Endothelial cell (in vitro differentiated cells): ENCODE measurements at regions not wholly inside any gene's neighbourhood (a gene's known extent, or its start where the extent isn't known, plus 50 kb on each side); places are given as distances from the start of the nearest gene placed in this dataset.

Experiments
- DNase-seq: peaks from one replicate; pipeline ENCODE4 v3.0.0; 2021; ENCODE audit warnings: low spot score
- H3K27ac Mint-ChIP-seq: one replicate; pipeline ENCODE4 v1.8.0; 2021; ENCODE audit warnings: mixed read lengths, inconsistent platforms; ENCODE audit not compliant: unreplicated experiment
- H3K27me3 Mint-ChIP-seq: one replicate; pipeline ENCODE4 v1.8.0; 2021; ENCODE audit warnings: mild to moderate bottlenecking, moderate library complexity, mixed read lengths, inconsistent platforms; ENCODE audit not compliant: unreplicated experiment
- H3K36me3 Mint-ChIP-seq: one replicate; pipeline ENCODE4 v1.8.0; 2021; ENCODE audit warnings: mild to moderate bottlenecking, low read depth, mixed read lengths, inconsistent platforms; ENCODE audit not compliant: unreplicated experiment
- H3K4me1 Mint-ChIP-seq: one replicate; pipeline ENCODE4 v1.8.0; 2021; ENCODE audit warnings: mild to moderate bottlenecking, mixed read lengths, inconsistent platforms; ENCODE audit not compliant: unreplicated experiment
- H3K4me3 Mint-ChIP-seq: one replicate; pipeline ENCODE4 v1.8.0; 2021; ENCODE audit warnings: mild to moderate bottlenecking, mixed read lengths, inconsistent platforms; ENCODE audit not compliant: unreplicated experiment
- H3K9me3 Mint-ChIP-seq: one replicate; pipeline ENCODE4 v1.8.0; 2021; ENCODE audit warnings: mixed read lengths, inconsistent platforms; ENCODE audit not compliant: unreplicated experiment
- CTCF ChIP-seq: fragments of 200-600 bp; sonication (generic); IDR thresholded peaks from one replicate; pipeline ENCODE4 v1.5.0; 2021; ENCODE audit warnings: antibody characterized with exemption; ENCODE audit not compliant: unreplicated experiment

GRCh38 chrX:121114691-121115090 lies 67.3 kb downstream of the GLUD2 start:
- Mint-ChIP-seq H3K9me3 (no peaks in the 10 kb centered on the region), H3K4me1 (no peaks in the 10 kb centered on the region), H3K4me3 (no peak overlapping the region), H3K27ac (no peak overlapping the region), H3K27me3 (no peaks in the 10 kb centered on the region), H3K36me3 (no peaks in the 10 kb centered on the region)
- no peak for TF ChIP-seq CTCF
- no peak for DNase-seq

- Mint-ChIP-seq H3K27ac (no peak overlapping the region), H3K9me3 (no peaks in the 10 kb centered on the region)
Observed at GRCh38 chrX:121120690-121121605, 73.5 kb downstream of the GLUD2 start.

GRCh38 chrX:121122332-121122731 lies 74.9 kb downstream of the GLUD2 start:
- Mint-ChIP-seq H3K4me3 (no peak overlapping the region), H3K9me3 (no peaks in the 10 kb centered on the region), H3K27me3 (no peaks in the 10 kb centered on the region), H3K4me1 (no peaks in the 10 kb centered on the region), H3K36me3 (no peaks in the 10 kb centered on the region), H3K27ac (no peak overlapping the region)
- TF ChIP-seq CTCF, result no peak
- no peak for DNase-seq

More at GRCh38 chrX:121120690-121121605, 73.5 kb downstream of the GLUD2 start:
- TF ChIP-seq CTCF, result no peak
- H3K36me3 Mint-ChIP-seq, result no peaks in the 10 kb centered on the region
- H3K27me3 Mint-ChIP-seq, result no peaks in the 10 kb centered on the region
- no peak for DNase-seq
- H3K4me3 Mint-ChIP-seq, result no peak overlapping the region
- H3K4me1 Mint-ChIP-seq, result no peaks in the 10 kb centered on the region

GRCh38 chrX:121128925-121129877 lies 81.8 kb downstream of the GLUD2 start:
- Mint-ChIP-seq H3K27me3 (no peaks in the 10 kb centered on the region), H3K9me3 (no peaks in the 10 kb centered on the region), H3K36me3 (no peaks in the 10 kb centered on the region), H3K4me3 (no peak overlapping the region), H3K4me1 (no peaks in the 10 kb centered on the region), H3K27ac (no peak overlapping the region)
- no peak for TF ChIP-seq CTCF
- no peak for DNase-seq
